ENCODE measurements at regions not wholly inside any gene's neighbourhood (a gene's known extent, or its start where the extent isn't known, plus 50 kb on each side); places are given as distances from the start of the nearest gene placed in this dataset.

- no peak for FAIRE-seq
Measured at GRCh38 chr9:95610006-95610785, 93.4 kb upstream of the PTCH1 start.

GRCh38 chr9:95609426-95609825, 92.7 kb upstream of the PTCH1 start:
- no peak for FAIRE-seq

GRCh38 chr9:95608341-95608740, 91.6 kb upstream of the PTCH1 start:
- no peak for FAIRE-seq

GRCh38 chr9:95607507-95607906, 90.7 kb upstream of the PTCH1 start:
- no peak for FAIRE-seq

- FAIRE-seq = no peak
Measured at GRCh38 chr9:95606489-95607350, 89.9 kb upstream of the PTCH1 start.

- FAIRE-seq = no peak
Measured at GRCh38 chr9:95605816-95606488, 89.2 kb upstream of the PTCH1 start.

- no peak for FAIRE-seq
Measured at GRCh38 chr9:95605101-95605500, 88.3 kb upstream of the PTCH1 start.

GRCh38 chr9:95598236-95598635, 81.5 kb upstream of the PTCH1 start:
- FAIRE-seq = no peak

- no peak for FAIRE-seq
Measured at GRCh38 chr9:95595721-95596295, 79.0 kb upstream of the PTCH1 start.

- no peak for FAIRE-seq
Measured at GRCh38 chr9:95592931-95593330, 76.2 kb upstream of the PTCH1 start.

GRCh38 chr9:95588724-95589588, 72.2 kb upstream of the PTCH1 start:
- FAIRE-seq = no peak

- no peak for FAIRE-seq
Measured at GRCh38 chr9:95587021-95587964, 70.5 kb upstream of the PTCH1 start.

GRCh38 chr9:95586326-95586725, 69.6 kb upstream of the PTCH1 start:
- no peak for FAIRE-seq

- no peak for FAIRE-seq
Measured at GRCh38 chr9:95585824-95586223, 69.1 kb upstream of the PTCH1 start.

- FAIRE-seq = no peak
Measured at GRCh38 chr9:95584176-95584575, 67.4 kb upstream of the PTCH1 start.

GRCh38 chr9:95581900-95582299, 65.1 kb upstream of the PTCH1 start:
- no peak for FAIRE-seq

GRCh38 chr9:95580812-95581761, 64.3 kb upstream of the PTCH1 start:
- FAIRE-seq = no peak

GRCh38 chr9:95574866-95575553, 58.2 kb upstream of the PTCH1 start:
- no peak for FAIRE-seq

GRCh38 chr9:95574176-95574575, 57.4 kb upstream of the PTCH1 start:
- no peak for FAIRE-seq
